ENCODE measurements at regions not wholly inside any gene's neighbourhood (a gene's known extent, or its start where the extent isn't known, plus 50 kb on each side); places are given as distances from the start of the nearest gene placed in this dataset.

GRCh38 chr2:13604951-13605661 lies 888.4 kb downstream of the TRIB2 start:
- TF ChIP-seq, protein P1, sequence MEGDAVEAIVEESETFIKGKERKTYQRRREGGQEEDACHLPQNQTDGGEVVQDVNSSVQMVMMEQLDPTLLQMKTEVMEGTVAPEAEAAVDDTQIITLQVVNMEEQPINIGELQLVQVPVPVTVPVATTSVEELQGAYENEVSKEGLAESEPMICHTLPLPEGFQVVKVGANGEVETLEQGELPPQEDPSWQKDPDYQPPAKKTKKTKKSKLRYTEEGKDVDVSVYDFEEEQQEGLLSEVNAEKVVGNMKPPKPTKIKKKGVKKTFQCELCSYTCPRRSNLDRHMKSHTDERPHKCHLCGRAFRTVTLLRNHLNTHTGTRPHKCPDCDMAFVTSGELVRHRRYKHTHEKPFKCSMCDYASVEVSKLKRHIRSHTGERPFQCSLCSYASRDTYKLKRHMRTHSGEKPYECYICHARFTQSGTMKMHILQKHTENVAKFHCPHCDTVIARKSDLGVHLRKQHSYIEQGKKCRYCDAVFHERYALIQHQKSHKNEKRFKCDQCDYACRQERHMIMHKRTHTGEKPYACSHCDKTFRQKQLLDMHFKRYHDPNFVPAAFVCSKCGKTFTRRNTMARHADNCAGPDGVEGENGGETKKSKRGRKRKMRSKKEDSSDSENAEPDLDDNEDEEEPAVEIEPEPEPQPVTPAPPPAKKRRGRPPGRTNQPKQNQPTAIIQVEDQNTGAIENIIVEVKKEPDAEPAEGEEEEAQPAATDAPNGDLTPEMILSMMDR (IDR thresholded peaks at IDR 0.05): no peak
- TF ChIP-seq POLR2A (IDR thresholded peaks at IDR 0.05): no peak

All from Peyer's patch (tissue), 4 donors.